ENCODE measurements at regions not wholly inside any gene's neighbourhood (a gene's known extent, or its start where the extent isn't known, plus 50 kb on each side); places are given as distances from the start of the nearest gene placed in this dataset.

GRCh38 chr10:24113901-24114300 is 95.0 kb upstream of the KIAA1217 start:
- Histone ChIP-seq H3K18ac (ENCODE audit: low read depth in 1 of 2, low read length in 2 of 2) (no peak overlapping the region), H3K79me1 (replicated peaks; ENCODE audit: low read length, poor library complexity, severe bottlenecking) (no peaks in the 10 kb centered on the region), H3K27me3 (ENCODE audit: control insufficient read depth in 1 of 2, insufficient read depth in 1 of 2, low read length in 2 of 2) (no peaks in the 10 kb centered on the region), H3K27ac (ENCODE audit: low read length, poor library complexity, severe bottlenecking) (no peak overlapping the region), H4K8ac (ENCODE audit: low read length) (no peak overlapping the region), H3K23ac (ENCODE audit: low read length in 2 of 2) (no peak overlapping the region), H2BK120ac (ENCODE audit: low read depth, low read length) (no peak overlapping the region), H2BK5ac (ENCODE audit: low read depth, low read length, poor library complexity, severe bottlenecking) (no peak overlapping the region), H3K9me3 (ENCODE audit: control insufficient read depth, low read length) (no peaks in the 10 kb centered on the region), H4K91ac (ENCODE audit: low read length) (no peak overlapping the region), H3K9ac (ENCODE audit: low read length) (no peak overlapping the region), H3K36me3 (ENCODE audit: control insufficient read depth in 1 of 2, insufficient read depth in 2 of 2, low read depth in 1 of 2, low read length in 2 of 2) (no peaks in the 10 kb centered on the region), H2BK12ac (ENCODE audit: low read length in 2 of 2) (no peak overlapping the region), H3K4ac (ENCODE audit: low read depth in 1 of 2, low read length in 2 of 2) (no peak overlapping the region), H3K4me1 (ENCODE audit: control insufficient read depth, insufficient read depth, low read depth, low read length) (peaks cover 1% of the 10 kb centered on the region), H2AFZ (ENCODE audit: low read depth, low read length) (no peak overlapping the region), H2BK15ac (ENCODE audit: low read depth, poor library complexity, severe bottlenecking) (no peak overlapping the region), H3K14ac (ENCODE audit: low read length in 2 of 2) (no peak overlapping the region), H3K4me2 (ENCODE audit: low read length, poor library complexity, severe bottlenecking) (no peak overlapping the region), H2AK5ac (ENCODE audit: low read length, severe bottlenecking) (no peak overlapping the region), H3K4me3 (ENCODE audit: insufficient read depth in 1 of 2, low read depth in 1 of 2, low read length in 2 of 2) (no peak overlapping the region)
- no peak for DNase-seq
- WGBS = 67% methylated on average over 2 of the region's 3 CpGs

GRCh38 chr10:24114556-24114955 is 94.4 kb upstream of the KIAA1217 start:
- H3K23ac ChIP-seq (ENCODE audit: low read length in 2 of 2) = no peak overlapping the region
- no peak overlapping the region for H3K4me2 ChIP-seq (ENCODE audit: low read length, poor library complexity, severe bottlenecking)
- H2BK15ac ChIP-seq (ENCODE audit: low read depth, poor library complexity, severe bottlenecking) = no peak overlapping the region
- no peak overlapping the region for H3K27ac ChIP-seq (ENCODE audit: low read length, poor library complexity, severe bottlenecking)
- peak overlapping the region; percentile 14 for H2AFZ ChIP-seq (ENCODE audit: low read depth, low read length)
- peaks cover 1% of the 10 kb centered on the region for H3K4me1 ChIP-seq (ENCODE audit: control insufficient read depth, insufficient read depth, low read depth, low read length)
- H3K18ac ChIP-seq (ENCODE audit: low read depth in 1 of 2, low read length in 2 of 2) = no peak overlapping the region
- H2BK5ac ChIP-seq (ENCODE audit: low read depth, low read length, poor library complexity, severe bottlenecking) = no peak overlapping the region
- no peak overlapping the region for H3K14ac ChIP-seq (ENCODE audit: low read length in 2 of 2)
- DNase-seq = no peak
- H2BK12ac ChIP-seq (ENCODE audit: low read length in 2 of 2) = no peak overlapping the region
- no peaks in the 10 kb centered on the region for H3K36me3 ChIP-seq (ENCODE audit: control insufficient read depth in 1 of 2, insufficient read depth in 2 of 2, low read depth in 1 of 2, low read length in 2 of 2)
- no peak overlapping the region for H2AK5ac ChIP-seq (ENCODE audit: low read length, severe bottlenecking)
- H3K9me3 ChIP-seq (ENCODE audit: control insufficient read depth, low read length) = no peaks in the 10 kb centered on the region
- 36% methylated on average over 3 of the region's 3 CpGs for WGBS
- H3K27me3 ChIP-seq (ENCODE audit: control insufficient read depth in 1 of 2, insufficient read depth in 1 of 2, low read length in 2 of 2) = no peaks in the 10 kb centered on the region
- H3K4me3 ChIP-seq (ENCODE audit: insufficient read depth in 1 of 2, low read depth in 1 of 2, low read length in 2 of 2) = no peak overlapping the region
- no peak overlapping the region for H3K9ac ChIP-seq (ENCODE audit: low read length)
- no peak overlapping the region for H2BK120ac ChIP-seq (ENCODE audit: low read depth, low read length)
- no peak overlapping the region for H4K91ac ChIP-seq (ENCODE audit: low read length)
- no peak overlapping the region for H3K4ac ChIP-seq (ENCODE audit: low read depth in 1 of 2, low read length in 2 of 2)
- no peaks in the 10 kb centered on the region for H3K79me1 ChIP-seq (replicated peaks; ENCODE audit: low read length, poor library complexity, severe bottlenecking)
- H4K8ac ChIP-seq (ENCODE audit: low read length) = no peak overlapping the region

GRCh38 chr10:24115403-24115802 is 93.5 kb upstream of the KIAA1217 start:
- no peaks in the 10 kb centered on the region for H3K9me3 ChIP-seq (ENCODE audit: control insufficient read depth, low read length)
- no peak overlapping the region for H4K91ac ChIP-seq (ENCODE audit: low read length)
- no peak overlapping the region for H2BK12ac ChIP-seq (ENCODE audit: low read length in 2 of 2)
- H3K18ac ChIP-seq (ENCODE audit: low read depth in 1 of 2, low read length in 2 of 2) = no peak overlapping the region
- H2BK15ac ChIP-seq (ENCODE audit: low read depth, poor library complexity, severe bottlenecking) = no peak overlapping the region
- no peak overlapping the region for H3K14ac ChIP-seq (ENCODE audit: low read length in 2 of 2)
- no peak overlapping the region for H3K9ac ChIP-seq (ENCODE audit: low read length)
- H3K4ac ChIP-seq (ENCODE audit: low read depth in 1 of 2, low read length in 2 of 2) = no peak overlapping the region
- no peak overlapping the region for H2BK5ac ChIP-seq (ENCODE audit: low read depth, low read length, poor library complexity, severe bottlenecking)
- no peak overlapping the region for H2AK5ac ChIP-seq (ENCODE audit: low read length, severe bottlenecking)
- H3K27me3 ChIP-seq (ENCODE audit: control insufficient read depth in 1 of 2, insufficient read depth in 1 of 2, low read length in 2 of 2) = no peaks in the 10 kb centered on the region
- DNase-seq = no peak
- no peak overlapping the region for H2AFZ ChIP-seq (ENCODE audit: low read depth, low read length)
- WGBS = 95% methylated on average over 1 of the region's 1 CpG
- H3K36me3 ChIP-seq (ENCODE audit: control insufficient read depth in 1 of 2, insufficient read depth in 2 of 2, low read depth in 1 of 2, low read length in 2 of 2) = no peaks in the 10 kb centered on the region
- no peaks in the 10 kb centered on the region for H3K4me1 ChIP-seq (ENCODE audit: control insufficient read depth, insufficient read depth, low read depth, low read length)
- no peak overlapping the region for H3K4me2 ChIP-seq (ENCODE audit: low read length, poor library complexity, severe bottlenecking)
- no peak overlapping the region for H4K8ac ChIP-seq (ENCODE audit: low read length)
- H3K23ac ChIP-seq (ENCODE audit: low read length in 2 of 2) = no peak overlapping the region
- no peak overlapping the region for H2BK120ac ChIP-seq (ENCODE audit: low read depth, low read length)
- no peak overlapping the region for H3K4me3 ChIP-seq (ENCODE audit: insufficient read depth in 1 of 2, low read depth in 1 of 2, low read length in 2 of 2)
- H3K27ac ChIP-seq (ENCODE audit: low read length, poor library complexity, severe bottlenecking) = no peak overlapping the region
- no peaks in the 10 kb centered on the region for H3K79me1 ChIP-seq (replicated peaks; ENCODE audit: low read length, poor library complexity, severe bottlenecking)

- H3K4me2 ChIP-seq (ENCODE audit: low read length, poor library complexity, severe bottlenecking) = no peak overlapping the region
- H4K8ac ChIP-seq (ENCODE audit: low read length) = no peak overlapping the region
- H3K36me3 ChIP-seq (ENCODE audit: control insufficient read depth in 1 of 2, insufficient read depth in 2 of 2, low read depth in 1 of 2, low read length in 2 of 2) = no peaks in the 10 kb centered on the region
- no peak overlapping the region for H2BK15ac ChIP-seq (ENCODE audit: low read depth, poor library complexity, severe bottlenecking)
- H2AFZ ChIP-seq (ENCODE audit: low read depth, low read length) = no peak overlapping the region
- no peak overlapping the region for H2BK12ac ChIP-seq (ENCODE audit: low read length in 2 of 2)
- no peak overlapping the region for H2BK120ac ChIP-seq (ENCODE audit: low read depth, low read length)
- H3K14ac ChIP-seq (ENCODE audit: low read length in 2 of 2) = peak overlapping the region in 1 of 2 experiments; percentile 71
- H3K23ac ChIP-seq (ENCODE audit: low read length in 2 of 2) = no peak overlapping the region
- no peak overlapping the region for H2BK5ac ChIP-seq (ENCODE audit: low read depth, low read length, poor library complexity, severe bottlenecking)
- H3K4ac ChIP-seq (ENCODE audit: low read depth in 1 of 2, low read length in 2 of 2) = no peak overlapping the region
- H3K27ac ChIP-seq (ENCODE audit: low read length, poor library complexity, severe bottlenecking) = no peak overlapping the region
- no peak for DNase-seq
- WGBS = 21% methylated on average over 12 of the region's 12 CpGs
- no peak overlapping the region for H3K18ac ChIP-seq (ENCODE audit: low read depth in 1 of 2, low read length in 2 of 2)
- H3K4me1 ChIP-seq (ENCODE audit: control insufficient read depth, insufficient read depth, low read depth, low read length) = no peaks in the 10 kb centered on the region
- no peaks in the 10 kb centered on the region for H3K27me3 ChIP-seq (ENCODE audit: control insufficient read depth in 1 of 2, insufficient read depth in 1 of 2, low read length in 2 of 2)
- peak overlapping the region in 1 of 2 experiments; percentile 33 for H3K4me3 ChIP-seq (ENCODE audit: insufficient read depth in 1 of 2, low read depth in 1 of 2, low read length in 2 of 2)
- H2AK5ac ChIP-seq (ENCODE audit: low read length, severe bottlenecking) = no peak overlapping the region
- H3K79me1 ChIP-seq (replicated peaks; ENCODE audit: low read length, poor library complexity, severe bottlenecking) = no peaks in the 10 kb centered on the region
- H4K91ac ChIP-seq (ENCODE audit: low read length) = no peak overlapping the region
- H3K9me3 ChIP-seq (ENCODE audit: control insufficient read depth, low read length) = no peaks in the 10 kb centered on the region
- H3K9ac ChIP-seq (ENCODE audit: low read length) = peak overlapping the region; percentile 53
These were observed 90.7 kb upstream of the KIAA1217 start for GRCh38 chr10:24118246-24118645.
